NCI-H2171 (cell line): ENCODE measurements at regions not wholly inside any gene's neighbourhood (a gene's known extent, or its start where the extent isn't known, plus 50 kb on each side); places are given as distances from the start of the nearest gene placed in this dataset.
"Not testable (repeated sequence)": the region's sequence is repeated elsewhere in the genome, so short reads cannot be mapped to it uniquely, and the experiment has no call there.

Experiments used
- DNase-seq: peaks from one replicate; lab custom pipeline; 2025; lab: John Stamatoyannopoulos, UW

DNA sequence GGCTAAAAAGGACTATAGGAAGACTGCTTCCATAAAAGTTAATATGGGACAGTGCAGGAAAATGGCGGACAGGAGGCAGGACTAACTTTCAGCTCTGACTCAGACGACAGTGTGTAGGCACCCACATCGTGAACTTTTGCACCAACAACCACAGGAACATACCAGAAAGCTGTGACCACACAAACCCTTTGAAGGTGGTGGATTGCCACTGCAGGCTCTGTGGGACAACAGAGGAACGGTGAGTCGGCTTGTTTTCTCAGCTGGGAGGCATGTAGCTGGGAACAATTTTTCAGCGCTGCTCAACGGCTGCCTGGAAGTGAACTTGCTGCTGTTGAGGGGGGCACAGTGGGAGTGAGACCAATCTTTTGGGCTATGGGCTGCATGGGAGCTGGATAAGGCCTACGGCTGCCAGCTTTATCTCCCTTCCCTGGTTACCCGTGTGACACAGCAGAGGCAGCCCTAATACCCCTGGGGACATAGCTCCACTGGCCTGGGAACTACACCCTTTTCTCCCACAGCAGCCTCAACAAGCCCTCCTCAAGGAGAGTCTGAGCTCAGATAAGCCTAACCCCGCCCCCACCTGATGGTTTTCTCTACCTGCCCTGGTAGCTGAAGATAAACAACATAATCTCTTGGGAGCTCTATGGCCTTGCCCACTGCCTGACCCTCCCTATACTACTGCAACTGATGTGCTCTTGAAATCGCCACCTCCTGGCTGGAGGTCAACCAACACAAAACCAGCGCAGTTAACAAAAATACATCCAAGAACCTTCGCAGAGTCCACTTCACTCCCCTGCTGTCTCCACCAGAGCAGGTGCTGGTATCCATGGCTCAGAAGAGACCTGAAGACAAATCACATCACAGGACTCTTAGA lies 1537.0 kb downstream of the C4orf33 start:
- no peak for DNase-seq

DNA sequence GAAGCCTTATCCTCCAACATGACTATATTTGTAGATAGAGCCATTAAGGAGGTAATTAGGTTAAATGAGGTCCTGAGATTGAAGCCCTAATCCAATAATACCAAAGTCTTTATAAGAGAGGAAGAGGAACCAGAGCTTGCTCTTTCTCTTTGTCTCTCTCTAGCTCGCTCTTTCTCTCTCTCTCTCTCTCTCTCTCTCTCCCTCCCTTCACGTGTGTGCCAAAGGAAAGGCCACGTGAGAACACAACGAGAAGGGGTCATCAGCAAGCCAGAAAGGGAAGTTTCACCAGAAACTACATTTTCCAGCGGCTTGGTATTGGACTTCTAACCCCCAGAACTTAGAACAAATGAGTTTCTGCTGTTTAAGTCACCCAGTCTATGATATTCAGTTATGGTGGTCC lies 1540.5 kb downstream of the C4orf33 start:
- no peak for DNase-seq

GRCh38 chr4:130640592-130640991 lies 1544.6 kb downstream of the C4orf33 start:
- DNase-seq: no peak

DNA sequence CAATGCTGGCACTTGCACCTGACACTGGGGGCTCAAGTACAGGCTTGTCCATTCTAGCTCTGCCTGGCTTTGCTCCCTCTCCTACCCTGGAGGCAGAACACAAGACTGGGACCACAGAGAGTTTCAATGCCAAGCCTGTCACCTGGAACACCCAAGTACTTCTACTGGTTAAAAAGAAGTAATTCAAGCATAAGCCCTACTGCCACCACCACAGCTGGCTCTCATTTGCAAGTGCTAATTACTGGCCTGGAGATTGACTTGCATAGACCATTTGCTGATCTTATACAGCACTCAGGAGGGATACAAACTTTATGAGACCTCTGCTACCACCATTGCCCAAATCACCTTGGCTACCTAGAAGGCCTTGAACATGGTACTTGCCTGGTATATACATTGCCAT lies 1550.9 kb downstream of the C4orf33 start:
- no peak for DNase-seq

DNA sequence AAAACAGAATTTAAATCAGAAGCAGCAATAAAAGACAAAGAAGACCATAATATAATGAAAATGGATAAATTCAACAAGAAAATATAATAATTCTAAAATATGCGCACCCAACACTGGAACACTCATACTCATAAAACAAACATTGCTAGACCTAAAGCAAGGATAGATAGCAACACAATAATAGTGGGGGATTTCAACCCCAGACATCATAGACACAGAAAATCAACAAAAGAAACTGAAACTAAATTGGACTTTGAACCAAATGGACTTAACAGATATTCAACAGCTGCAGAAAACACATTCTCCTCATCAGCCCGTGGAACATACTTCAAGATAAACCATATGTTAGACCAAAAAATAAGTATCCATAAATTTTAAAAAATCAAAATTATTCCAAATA lies 1552.6 kb downstream of the C4orf33 start:
- no peak for DNase-seq

GRCh38 chr4:130653842-130654241 lies 1557.9 kb downstream of the C4orf33 start:
- DNase-seq: no peak

- no peak for DNase-seq
Observed at GRCh38 chr4:130659320-130659719, 1563.4 kb downstream of the C4orf33 start.

DNA sequence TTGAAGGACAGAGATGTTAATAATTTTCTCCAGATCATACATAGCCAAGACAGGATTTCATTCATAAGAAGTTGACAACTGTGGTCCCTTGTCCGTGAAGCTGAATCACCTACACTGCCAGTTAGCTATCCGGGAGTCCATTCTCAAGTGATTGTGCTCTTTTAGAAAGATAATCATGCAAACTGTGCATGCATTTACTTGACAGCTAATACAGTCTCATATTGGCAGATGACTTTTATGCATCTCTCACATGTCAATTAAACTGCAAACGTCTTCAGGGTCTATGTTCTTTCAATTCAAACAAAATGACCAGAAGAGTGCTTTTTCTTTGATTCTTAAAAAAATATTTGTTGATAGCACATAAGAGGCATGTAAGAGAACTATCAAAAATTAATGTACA lies 1572.9 kb downstream of the C4orf33 start:
- DNase-seq: no peak

- no peak for DNase-seq
Observed at GRCh38 chr4:130675266-130675665, 1579.3 kb downstream of the C4orf33 start.

- DNase-seq: no peak
Observed at GRCh38 chr4:130689181-130689580, 1593.2 kb downstream of the C4orf33 start.

DNA sequence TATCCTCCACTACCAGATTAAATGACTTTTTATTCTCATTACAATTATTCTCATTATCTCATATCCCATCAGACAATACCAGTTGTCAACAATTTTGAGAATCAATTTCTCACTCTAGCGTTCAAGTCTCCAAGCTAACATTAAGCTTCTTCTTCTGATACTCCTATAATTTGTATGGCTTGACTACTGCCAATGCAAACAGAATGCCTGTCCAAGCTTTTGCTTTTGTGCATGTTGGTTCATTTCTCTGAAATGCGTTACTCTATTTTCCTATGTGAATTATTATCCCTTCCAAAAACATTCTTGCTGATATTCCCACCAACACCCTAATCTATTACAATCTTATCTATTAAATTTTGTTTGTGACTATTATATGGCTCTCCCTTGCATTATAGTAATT lies 1602.3 kb downstream of the C4orf33 start:
- DNase-seq: no peak

- DNase-seq: no peak
Observed at GRCh38 chr4:130699004-130699403, 1603.1 kb downstream of the C4orf33 start.

GRCh38 chr4:130703211-130703935 lies 1607.4 kb downstream of the C4orf33 start:
- DNase-seq: no peak

DNA sequence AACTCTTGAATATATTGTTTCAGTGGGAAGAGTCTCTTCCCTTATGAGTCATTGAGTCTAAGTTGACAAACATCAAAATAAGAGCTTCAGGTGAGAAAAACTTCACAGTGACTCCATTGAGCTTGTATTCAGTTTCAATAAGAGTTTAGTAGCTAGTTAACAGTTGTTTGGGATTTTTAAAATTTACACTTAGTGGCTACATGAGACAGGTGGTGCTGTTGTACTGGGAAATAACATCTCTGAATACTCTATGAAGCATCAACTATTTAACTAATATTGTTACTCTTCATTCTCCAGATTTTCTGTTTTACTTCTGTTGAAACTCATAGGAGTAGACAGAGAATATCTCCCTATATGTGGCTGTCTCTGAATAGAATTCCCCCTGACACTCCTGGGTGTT lies 1609.1 kb downstream of the C4orf33 start:
- no peak for DNase-seq

GRCh38 chr4:130712038-130712437 lies 1616.1 kb downstream of the C4orf33 start:
- DNase-seq: no peak

GRCh38 chr4:130714006-130714405 lies 1618.1 kb downstream of the C4orf33 start:
- no peak for DNase-seq

GRCh38 chr4:130722361-130722760 lies 1626.4 kb downstream of the C4orf33 start:
- no peak for DNase-seq

GRCh38 chr4:130736436-130737185 lies 1640.7 kb downstream of the C4orf33 start:
- no peak for DNase-seq

DNA sequence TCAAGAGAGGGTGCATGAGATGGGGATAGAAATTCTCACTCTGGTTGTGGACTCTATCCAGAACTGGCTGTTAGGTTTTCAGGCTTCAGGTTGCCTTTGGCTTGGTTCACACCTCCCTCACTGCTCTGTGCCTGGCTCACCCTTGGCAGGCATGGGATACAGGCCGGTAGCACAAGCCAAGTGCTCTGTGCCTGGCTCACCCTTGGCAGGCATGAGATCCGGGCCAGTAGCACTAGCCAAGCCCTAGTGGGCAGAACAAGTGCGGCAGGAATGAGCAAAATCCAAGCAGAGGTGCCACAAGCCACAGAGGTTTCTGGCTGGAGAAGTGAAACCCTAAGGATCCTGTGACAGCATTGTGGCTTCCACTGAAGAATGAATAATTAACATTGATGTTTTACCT lies 1642.3 kb downstream of the C4orf33 start:
- no peak for DNase-seq

- no peak for DNase-seq
Observed at GRCh38 chr4:130747842-130748241, 1651.9 kb downstream of the C4orf33 start.

GRCh38 chr4:130753926-130754325 lies 1658.0 kb downstream of the C4orf33 start:
- no peak for DNase-seq

- no peak for DNase-seq
Observed at GRCh38 chr4:130760246-130760645, 1664.3 kb downstream of the C4orf33 start.

GRCh38 chr4:130767384-130767783 lies 1671.4 kb downstream of the C4orf33 start:
- DNase-seq: not testable (repeated sequence)
